HEK293 (cell line): ENCODE measurements at regions not wholly inside any gene's neighbourhood (a gene's known extent, or its start where the extent isn't known, plus 50 kb on each side); places are given as distances from the start of the nearest gene placed in this dataset.

Experiments
- CTCF ChIA-PET: fragments of 350-600 bp; formaldehyde crosslinking; extraction: SDS; loops from one replicate; lab custom pipeline; 2021; ENCODE audit warnings: antibody characterized with exemption; lab: Yijun Ruan, JAX
- POLR2A ChIA-PET: fragments of 300-600 bp; formaldehyde crosslinking; extraction: SDS; loops from one replicate; lab custom pipeline; 2020; ENCODE audit warnings: antibody characterized with exemption, inconsistent platforms; lab: Yijun Ruan, JAX
- H3K27ac ChIP-seq: fragments of 200-500 bp; sonication (Bioruptor generic); 2 replicates; pipeline ENCODE4 v1.5.1; 2014; ENCODE audit warnings: low read depth, low read length, control low read depth, inconsistent platforms; ENCODE audit errors: extremely low read depth
- H3K36me3 ChIP-seq, 2 experiments: fragments of 200-500 bp in 1 of 2; sonication (Bioruptor generic) in 1 of 2; 1 replicate in 1 of 2; 2 replicates in 1 of 2; pipeline ENCODE4 v1.5.1; 2014 to 2017; ENCODE audit warnings: inconsistent platforms in 2 of 2, low read length in 2 of 2; ENCODE audit not compliant: control insufficient read depth in 2 of 2, insufficient read depth in 1 of 2
- H3K4me1 ChIP-seq: fragments of 200-500 bp; sonication (Bioruptor generic); 2 replicates; pipeline ENCODE4 v1.5.1; 2014; ENCODE audit warnings: mild to moderate bottlenecking, low read length, inconsistent platforms; ENCODE audit not compliant: control insufficient read depth, insufficient read depth
- H3K4me3 ChIP-seq: 2 replicates; pipeline ENCODE4 v1.5.1; 2011; ENCODE audit warnings: low read depth, mild to moderate bottlenecking, control low read depth, low read length, moderate library complexity
- H3K9me3 ChIP-seq: fragments of 200-500 bp; sonication (Bioruptor generic); 2 replicates; pipeline ENCODE4 v1.5.1; 2014; ENCODE audit warnings: low read depth, low read length, inconsistent platforms; ENCODE audit not compliant: control insufficient read depth, insufficient read depth
- KLF10 ChIP-seq: fragments of 450-650 bp; IDR thresholded peaks from 2 replicates; pipeline ENCODE4 v1.5.1; 2018; ENCODE audit warnings: missing biosample characterization, mild to moderate bottlenecking, missing genetic modification characterization
- REPIN1 ChIP-seq: fragments of 450-650 bp; formaldehyde crosslinking; IDR thresholded peaks from 2 replicates; pipeline ENCODE4 v1.5.1; 2017; ENCODE audit warnings: missing biosample characterization, missing genetic modification characterization, low read depth
- ZFHX2 ChIP-seq: fragments of 450-650 bp; formaldehyde crosslinking; conservative IDR thresholded peaks from 2 replicates; pipeline ENCODE4 v1.5.1; 2016; ENCODE audit warnings: missing biosample characterization, missing genetic modification characterization
- ZNF132 ChIP-seq: fragments of 450-650 bp; formaldehyde crosslinking; IDR thresholded peaks from 2 replicates; pipeline ENCODE4 v1.5.1; 2017; ENCODE audit warnings: missing biosample characterization, missing genetic modification characterization, borderline replicate concordance
- ZNF211 ChIP-seq: fragments of 450-650 bp; formaldehyde crosslinking; IDR thresholded peaks from 2 replicates; pipeline ENCODE4 v1.5.1; 2016; ENCODE audit warnings: low read depth, missing biosample characterization, missing genetic modification characterization
- ZNF248 ChIP-seq: fragments of 450-650 bp; formaldehyde crosslinking; IDR thresholded peaks from 2 replicates; pipeline ENCODE4 v1.5.1; 2017; ENCODE audit warnings: missing biosample characterization, missing genetic modification characterization
- ZNF311 ChIP-seq: fragments of 450-650 bp; formaldehyde crosslinking; IDR thresholded peaks from 2 replicates; pipeline ENCODE4 v1.5.1; 2017; ENCODE audit warnings: missing biosample characterization, missing genetic modification characterization, borderline replicate concordance
- ZNF341 ChIP-seq: fragments of 450-650 bp; formaldehyde crosslinking; IDR thresholded peaks from 2 replicates; pipeline ENCODE4; 2016; ENCODE audit warnings: low read depth, missing biosample characterization, missing genetic modification characterization
- ZNF416 ChIP-seq: fragments of 450-650 bp; formaldehyde crosslinking; IDR thresholded peaks from 2 replicates; pipeline ENCODE4 v1.5.1; 2016; ENCODE audit warnings: missing biosample characterization, missing genetic modification characterization
- ZNF544 ChIP-seq: fragments of 450-650 bp; formaldehyde crosslinking; IDR thresholded peaks from 2 replicates; pipeline ENCODE4 v1.5.0; 2017; ENCODE audit warnings: missing biosample characterization, missing genetic modification characterization
- ZNF558 ChIP-seq: fragments of 450-650 bp; formaldehyde crosslinking; IDR thresholded peaks from 2 replicates; pipeline ENCODE4 v1.5.1; 2016; ENCODE audit warnings: missing biosample characterization, missing genetic modification characterization
- ZNF658 ChIP-seq: fragments of 450-650 bp; formaldehyde crosslinking; IDR thresholded peaks from 2 replicates; pipeline ENCODE4; 2016; ENCODE audit warnings: missing biosample characterization, missing genetic modification characterization
- TF ChIP-seq, protein P1 (sequence below): fragments of 450-650 bp; formaldehyde crosslinking; IDR thresholded peaks from 2 replicates; pipeline ENCODE4 v1.5.1; 2017; ENCODE audit warnings: missing biosample characterization, missing genetic modification characterization
- TF ChIP-seq, protein P2 (sequence below): fragments of 450-650 bp; formaldehyde crosslinking; IDR thresholded peaks from 2 replicates; pipeline ENCODE4 v1.5.1; 2016; ENCODE audit warnings: missing biosample characterization, missing genetic modification characterization
- TF ChIP-seq, protein P3 (sequence below): fragments of 450-650 bp; formaldehyde crosslinking; IDR thresholded peaks from 2 replicates; pipeline ENCODE4 v1.5.1; 2016; ENCODE audit warnings: missing biosample characterization, missing genetic modification characterization, borderline replicate concordance
- TF ChIP-seq, protein P4 (sequence below): fragments of 450-650 bp; formaldehyde crosslinking; IDR thresholded peaks from 2 replicates; pipeline ENCODE4 v1.5.1; 2016; ENCODE audit warnings: missing biosample characterization, missing genetic modification characterization, borderline replicate concordance
- TF ChIP-seq, protein P5 (sequence below): fragments of 450-650 bp; formaldehyde crosslinking; IDR thresholded peaks from 2 replicates; pipeline ENCODE4 v1.5.1; 2016; ENCODE audit warnings: missing biosample characterization, missing genetic modification characterization
- TF ChIP-seq, protein P6 (sequence below): IDR thresholded peaks from 2 replicates; pipeline ENCODE4 v1.6.1; 2011; ENCODE audit warnings: mild to moderate bottlenecking, low read depth, low read length, borderline replicate concordance

DNA sequence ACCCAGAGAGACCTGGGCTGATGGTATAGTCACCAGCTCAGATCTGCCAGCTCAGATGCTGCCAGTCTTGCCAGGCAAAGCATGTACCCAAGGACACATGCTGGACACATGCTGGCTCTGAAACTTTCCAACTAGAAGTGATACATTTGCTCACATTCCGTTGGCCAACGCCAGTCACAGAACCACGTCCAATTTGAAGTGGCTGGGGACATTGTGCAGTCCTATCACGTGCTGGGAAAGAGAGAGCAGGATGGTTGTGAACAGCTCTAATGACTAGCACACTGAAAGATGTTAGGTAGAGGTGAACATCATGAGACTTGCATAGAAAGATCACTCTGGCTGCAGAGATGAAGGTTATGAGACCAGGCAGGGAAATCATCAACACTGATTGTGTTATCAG is 308.5 kb upstream of the ROPN1 start (continued):
- TF ChIP-seq ZNF544 (tag by site-specific recombination) (no peak), ZNF311 (tag by site-specific recombination) (no peak), ZNF341 (tag by site-specific recombination) (no peak), ZFHX2 (tag by site-specific recombination) (no peak), KLF10 (tag by site-specific recombination) (no peak)
- TF ChIP-seq, protein P1, sequence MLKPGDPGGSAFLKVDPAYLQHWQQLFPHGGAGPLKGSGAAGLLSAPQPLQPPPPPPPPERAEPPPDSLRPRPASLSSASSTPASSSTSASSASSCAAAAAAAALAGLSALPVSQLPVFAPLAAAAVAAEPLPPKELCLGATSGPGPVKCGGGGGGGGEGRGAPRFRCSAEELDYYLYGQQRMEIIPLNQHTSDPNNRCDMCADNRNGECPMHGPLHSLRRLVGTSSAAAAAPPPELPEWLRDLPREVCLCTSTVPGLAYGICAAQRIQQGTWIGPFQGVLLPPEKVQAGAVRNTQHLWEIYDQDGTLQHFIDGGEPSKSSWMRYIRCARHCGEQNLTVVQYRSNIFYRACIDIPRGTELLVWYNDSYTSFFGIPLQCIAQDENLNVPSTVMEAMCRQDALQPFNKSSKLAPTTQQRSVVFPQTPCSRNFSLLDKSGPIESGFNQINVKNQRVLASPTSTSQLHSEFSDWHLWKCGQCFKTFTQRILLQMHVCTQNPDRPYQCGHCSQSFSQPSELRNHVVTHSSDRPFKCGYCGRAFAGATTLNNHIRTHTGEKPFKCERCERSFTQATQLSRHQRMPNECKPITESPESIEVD (tag by site-specific recombination): no peak
- TF ChIP-seq, protein P2, sequence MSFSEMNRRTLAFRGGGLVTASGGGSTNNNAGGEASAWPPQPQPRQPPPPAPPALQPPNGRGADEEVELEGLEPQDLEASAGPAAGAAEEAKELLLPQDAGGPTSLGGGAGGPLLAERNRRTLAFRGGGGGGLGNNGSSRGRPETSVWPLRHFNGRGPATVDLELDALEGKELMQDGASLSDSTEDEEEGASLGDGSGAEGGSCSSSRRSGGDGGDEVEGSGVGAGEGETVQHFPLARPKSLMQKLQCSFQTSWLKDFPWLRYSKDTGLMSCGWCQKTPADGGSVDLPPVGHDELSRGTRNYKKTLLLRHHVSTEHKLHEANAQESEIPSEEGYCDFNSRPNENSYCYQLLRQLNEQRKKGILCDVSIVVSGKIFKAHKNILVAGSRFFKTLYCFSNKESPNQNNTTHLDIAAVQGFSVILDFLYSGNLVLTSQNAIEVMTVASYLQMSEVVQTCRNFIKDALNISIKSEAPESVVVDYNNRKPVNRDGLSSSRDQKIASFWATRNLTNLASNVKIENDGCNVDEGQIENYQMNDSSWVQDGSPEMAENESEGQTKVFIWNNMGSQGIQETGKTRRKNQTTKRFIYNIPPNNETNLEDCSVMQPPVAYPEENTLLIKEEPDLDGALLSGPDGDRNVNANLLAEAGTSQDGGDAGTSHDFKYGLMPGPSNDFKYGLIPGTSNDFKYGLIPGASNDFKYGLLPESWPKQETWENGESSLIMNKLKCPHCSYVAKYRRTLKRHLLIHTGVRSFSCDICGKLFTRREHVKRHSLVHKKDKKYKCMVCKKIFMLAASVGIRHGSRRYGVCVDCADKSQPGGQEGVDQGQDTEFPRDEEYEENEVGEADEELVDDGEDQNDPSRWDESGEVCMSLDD (tag by site-specific recombination): no peak
- TF ChIP-seq, protein P3, sequence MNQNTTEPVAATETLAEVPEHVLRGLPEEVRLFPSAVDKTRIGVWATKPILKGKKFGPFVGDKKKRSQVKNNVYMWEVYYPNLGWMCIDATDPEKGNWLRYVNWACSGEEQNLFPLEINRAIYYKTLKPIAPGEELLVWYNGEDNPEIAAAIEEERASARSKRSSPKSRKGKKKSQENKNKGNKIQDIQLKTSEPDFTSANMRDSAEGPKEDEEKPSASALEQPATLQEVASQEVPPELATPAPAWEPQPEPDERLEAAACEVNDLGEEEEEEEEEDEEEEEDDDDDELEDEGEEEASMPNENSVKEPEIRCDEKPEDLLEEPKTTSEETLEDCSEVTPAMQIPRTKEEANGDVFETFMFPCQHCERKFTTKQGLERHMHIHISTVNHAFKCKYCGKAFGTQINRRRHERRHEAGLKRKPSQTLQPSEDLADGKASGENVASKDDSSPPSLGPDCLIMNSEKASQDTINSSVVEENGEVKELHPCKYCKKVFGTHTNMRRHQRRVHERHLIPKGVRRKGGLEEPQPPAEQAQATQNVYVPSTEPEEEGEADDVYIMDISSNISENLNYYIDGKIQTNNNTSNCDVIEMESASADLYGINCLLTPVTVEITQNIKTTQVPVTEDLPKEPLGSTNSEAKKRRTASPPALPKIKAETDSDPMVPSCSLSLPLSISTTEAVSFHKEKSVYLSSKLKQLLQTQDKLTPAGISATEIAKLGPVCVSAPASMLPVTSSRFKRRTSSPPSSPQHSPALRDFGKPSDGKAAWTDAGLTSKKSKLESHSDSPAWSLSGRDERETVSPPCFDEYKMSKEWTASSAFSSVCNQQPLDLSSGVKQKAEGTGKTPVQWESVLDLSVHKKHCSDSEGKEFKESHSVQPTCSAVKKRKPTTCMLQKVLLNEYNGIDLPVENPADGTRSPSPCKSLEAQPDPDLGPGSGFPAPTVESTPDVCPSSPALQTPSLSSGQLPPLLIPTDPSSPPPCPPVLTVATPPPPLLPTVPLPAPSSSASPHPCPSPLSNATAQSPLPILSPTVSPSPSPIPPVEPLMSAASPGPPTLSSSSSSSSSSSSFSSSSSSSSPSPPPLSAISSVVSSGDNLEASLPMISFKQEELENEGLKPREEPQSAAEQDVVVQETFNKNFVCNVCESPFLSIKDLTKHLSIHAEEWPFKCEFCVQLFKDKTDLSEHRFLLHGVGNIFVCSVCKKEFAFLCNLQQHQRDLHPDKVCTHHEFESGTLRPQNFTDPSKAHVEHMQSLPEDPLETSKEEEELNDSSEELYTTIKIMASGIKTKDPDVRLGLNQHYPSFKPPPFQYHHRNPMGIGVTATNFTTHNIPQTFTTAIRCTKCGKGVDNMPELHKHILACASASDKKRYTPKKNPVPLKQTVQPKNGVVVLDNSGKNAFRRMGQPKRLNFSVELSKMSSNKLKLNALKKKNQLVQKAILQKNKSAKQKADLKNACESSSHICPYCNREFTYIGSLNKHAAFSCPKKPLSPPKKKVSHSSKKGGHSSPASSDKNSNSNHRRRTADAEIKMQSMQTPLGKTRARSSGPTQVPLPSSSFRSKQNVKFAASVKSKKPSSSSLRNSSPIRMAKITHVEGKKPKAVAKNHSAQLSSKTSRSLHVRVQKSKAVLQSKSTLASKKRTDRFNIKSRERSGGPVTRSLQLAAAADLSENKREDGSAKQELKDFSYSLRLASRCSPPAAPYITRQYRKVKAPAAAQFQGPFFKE (tag by site-specific recombination): no peak

DNA sequence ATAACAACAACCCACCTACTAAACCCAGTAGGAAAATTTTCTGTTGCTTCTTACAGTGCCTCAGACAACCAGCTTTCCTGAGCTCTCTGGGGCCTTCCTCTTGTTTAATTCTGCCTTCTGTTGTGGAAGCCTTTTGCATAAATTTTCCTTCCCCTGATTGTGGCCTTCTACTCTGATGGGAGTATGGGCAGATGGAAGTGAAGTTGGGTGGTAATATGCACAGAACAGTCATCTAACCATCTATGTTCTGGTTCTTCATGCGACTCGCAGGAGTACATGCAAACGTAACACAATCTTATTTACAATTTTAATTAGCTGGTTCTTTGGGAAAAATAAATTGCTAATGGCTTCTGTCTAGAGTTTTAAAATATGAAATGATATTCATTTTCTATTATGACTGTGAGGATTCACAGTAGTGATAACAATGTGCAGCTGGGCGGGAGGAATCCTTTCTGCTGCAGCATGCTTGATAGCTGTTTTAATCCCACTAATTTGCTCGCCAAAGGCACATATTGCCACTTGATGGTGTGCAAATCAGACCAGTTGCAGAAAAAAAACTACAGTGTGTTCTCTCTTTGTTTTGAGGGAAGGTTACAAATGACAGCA is 311.5 kb upstream of the ROPN1 start:
- Histone ChIP-seq H3K9me3 (no peaks in the 10 kb centered on the region), H3K4me1 (no peaks in the 10 kb centered on the region), H3K4me3 (no peak overlapping the region), H3K36me3 (no peaks in the 10 kb centered on the region), H3K27ac (no peak overlapping the region)
- ChIA-PET POLR2A (no interaction called here), CTCF (no interaction called here)
- TF ChIP-seq ZNF416 (tag by site-specific recombination) (no peak), ZNF211 (tag by site-specific recombination) (no peak), ZNF658 (no peak), ZNF248 (tag by site-specific recombination) (no peak), ZNF558 (tag by site-specific recombination) (no peak), REPIN1 (tag by site-specific recombination) (no peak), ZNF132 (no peak)
- TF ChIP-seq, protein P4, sequence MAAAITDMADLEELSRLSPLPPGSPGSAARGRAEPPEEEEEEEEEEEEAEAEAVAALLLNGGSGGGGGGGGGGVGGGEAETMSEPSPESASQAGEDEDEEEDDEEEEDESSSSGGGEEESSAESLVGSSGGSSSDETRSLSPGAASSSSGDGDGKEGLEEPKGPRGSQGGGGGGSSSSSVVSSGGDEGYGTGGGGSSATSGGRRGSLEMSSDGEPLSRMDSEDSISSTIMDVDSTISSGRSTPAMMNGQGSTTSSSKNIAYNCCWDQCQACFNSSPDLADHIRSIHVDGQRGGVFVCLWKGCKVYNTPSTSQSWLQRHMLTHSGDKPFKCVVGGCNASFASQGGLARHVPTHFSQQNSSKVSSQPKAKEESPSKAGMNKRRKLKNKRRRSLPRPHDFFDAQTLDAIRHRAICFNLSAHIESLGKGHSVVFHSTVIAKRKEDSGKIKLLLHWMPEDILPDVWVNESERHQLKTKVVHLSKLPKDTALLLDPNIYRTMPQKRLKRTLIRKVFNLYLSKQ (tag by site-specific recombination): no peak
- TF ChIP-seq, protein P5, sequence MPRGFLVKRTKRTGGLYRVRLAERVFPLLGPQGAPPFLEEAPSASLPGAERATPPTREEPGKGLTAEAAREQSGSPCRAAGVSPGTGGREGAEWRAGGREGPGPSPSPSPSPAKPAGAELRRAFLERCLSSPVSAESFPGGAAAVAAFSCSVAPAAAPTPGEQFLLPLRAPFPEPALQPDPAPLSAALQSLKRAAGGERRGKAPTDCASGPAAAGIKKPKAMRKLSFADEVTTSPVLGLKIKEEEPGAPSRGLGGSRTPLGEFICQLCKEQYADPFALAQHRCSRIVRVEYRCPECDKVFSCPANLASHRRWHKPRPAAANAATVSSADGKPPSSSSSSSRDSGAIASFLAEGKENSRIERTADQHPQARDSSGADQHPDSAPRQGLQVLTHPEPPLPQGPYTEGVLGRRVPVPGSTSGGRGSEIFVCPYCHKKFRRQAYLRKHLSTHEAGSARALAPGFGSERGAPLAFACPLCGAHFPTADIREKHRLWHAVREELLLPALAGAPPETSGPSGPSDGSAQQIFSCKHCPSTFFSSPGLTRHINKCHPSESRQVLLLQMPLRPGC (tag by site-specific recombination): no peak
- TF ChIP-seq, protein P6, sequence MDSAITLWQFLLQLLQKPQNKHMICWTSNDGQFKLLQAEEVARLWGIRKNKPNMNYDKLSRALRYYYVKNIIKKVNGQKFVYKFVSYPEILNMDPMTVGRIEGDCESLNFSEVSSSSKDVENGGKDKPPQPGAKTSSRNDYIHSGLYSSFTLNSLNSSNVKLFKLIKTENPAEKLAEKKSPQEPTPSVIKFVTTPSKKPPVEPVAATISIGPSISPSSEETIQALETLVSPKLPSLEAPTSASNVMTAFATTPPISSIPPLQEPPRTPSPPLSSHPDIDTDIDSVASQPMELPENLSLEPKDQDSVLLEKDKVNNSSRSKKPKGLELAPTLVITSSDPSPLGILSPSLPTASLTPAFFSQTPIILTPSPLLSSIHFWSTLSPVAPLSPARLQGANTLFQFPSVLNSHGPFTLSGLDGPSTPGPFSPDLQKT: no peak
- TF ChIP-seq, protein P2 (tag by site-specific recombination): no peak
